HG02571 (cell line): ENCODE measurements at regions not wholly inside any gene's neighbourhood (a gene's known extent, or its start where the extent isn't known, plus 50 kb on each side); places are given as distances from the start of the nearest gene placed in this dataset.
"Not testable (repeated sequence)": the region's sequence is repeated elsewhere in the genome, so short reads cannot be mapped to it uniquely, and the experiment has no call there.

Experiments used
- ATAC-seq: cut with Tn5 transposase; IDR thresholded peaks from one replicate; pipeline ENCODE4 v1.9.1; 2021; ENCODE audit warnings: mild to moderate bottlenecking, moderate library complexity; ENCODE audit not compliant: unreplicated experiment

- ATAC-seq = no peak
These were observed 292.8 kb downstream of the TTC6 start for GRCh38 chr14:37888234-37888633.

GRCh38 chr14:37889087-37889486 is 293.7 kb downstream of the TTC6 start:
- ATAC-seq = no peak

GRCh38 chr14:37890095-37890494 is 294.7 kb downstream of the TTC6 start:
- ATAC-seq = no peak

- not testable (repeated sequence) for ATAC-seq
These were observed 296.1 kb downstream of the TTC6 start for GRCh38 chr14:37891500-37891899.

GRCh38 chr14:37894463-37894862 is 299.0 kb downstream of the TTC6 start:
- no peak for ATAC-seq

- ATAC-seq = no peak
These were observed 303.9 kb downstream of the TTC6 start for GRCh38 chr14:37899365-37899764.

GRCh38 chr14:37900561-37900960 is 305.1 kb downstream of the TTC6 start:
- ATAC-seq = no peak

GRCh38 chr14:37901978-37902377 is 305.7 kb upstream of the SSTR1 start:
- no peak for ATAC-seq

GRCh38 chr14:37903343-37904191 is 304.1 kb upstream of the SSTR1 start:
- ATAC-seq = no peak

- no peak for ATAC-seq
These were observed 283.1 kb upstream of the SSTR1 start for GRCh38 chr14:37924622-37925021.

GRCh38 chr14:37932008-37932407 is 275.7 kb upstream of the SSTR1 start:
- ATAC-seq = no peak

- no peak for ATAC-seq
These were observed 275.2 kb upstream of the SSTR1 start for GRCh38 chr14:37932481-37932880.

- ATAC-seq = no peak
These were observed 270.7 kb upstream of the SSTR1 start for GRCh38 chr14:37936971-37937370.

GRCh38 chr14:37939442-37940028 is 268.2 kb upstream of the SSTR1 start:
- ATAC-seq = no peak

- no peak for ATAC-seq
These were observed 261.7 kb upstream of the SSTR1 start for GRCh38 chr14:37945959-37946358.

- ATAC-seq = no peak
These were observed 260.9 kb upstream of the SSTR1 start for GRCh38 chr14:37946819-37947218.

- no peak for ATAC-seq
These were observed 259.4 kb upstream of the SSTR1 start for GRCh38 chr14:37948266-37948665.

- ATAC-seq = no peak
These were observed 239.0 kb upstream of the SSTR1 start for GRCh38 chr14:37968664-37969240.

- ATAC-seq = no peak
These were observed 238.2 kb upstream of the SSTR1 start for GRCh38 chr14:37969511-37969979.

- ATAC-seq = no peak
These were observed 237.0 kb upstream of the SSTR1 start for GRCh38 chr14:37970696-37971095.

- no peak for ATAC-seq
These were observed 234.5 kb upstream of the SSTR1 start for GRCh38 chr14:37972941-37973887.
